ENCODE measurements at regions not wholly inside any gene's neighbourhood (a gene's known extent, or its start where the extent isn't known, plus 50 kb on each side); places are given as distances from the start of the nearest gene placed in this dataset.

DNA sequence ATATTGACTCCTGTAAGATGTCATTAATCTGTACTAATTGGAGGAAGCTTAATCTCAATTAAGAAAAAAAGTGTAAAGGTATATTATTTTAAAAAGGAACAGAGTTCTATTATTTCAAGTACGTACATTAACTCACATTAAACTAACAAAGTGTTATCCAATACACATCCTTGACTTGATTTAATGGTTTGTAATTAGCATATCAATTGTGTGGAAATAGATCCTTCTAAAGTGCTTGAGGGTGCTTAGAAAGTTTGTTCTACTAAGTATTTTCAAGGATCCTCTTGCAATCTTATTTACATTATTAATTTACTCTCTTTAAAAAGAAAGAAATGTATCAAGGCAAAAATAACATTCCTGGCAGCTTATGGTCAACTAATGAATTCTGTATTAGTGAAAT is 720.3 kb downstream of the KCNJ3 start:
- no peaks in the 10 kb centered on the region for H3K4me1 ChIP-seq
- H3K9me3 ChIP-seq: no peaks in the 10 kb centered on the region
- in situ Hi-C loops (cut with MboI; ENCODE audit: low sequenced_read_pairs in 4 of 4) (no loop called here), intact Hi-C loops (cut with DNase I; ENCODE audit: low total_unique reads) (no loop called here)
- no peak for ATAC-seq
- no peak for DNase-seq
- no peak overlapping the region for H3K27ac ChIP-seq
- H3K27me3 ChIP-seq: no peaks in the 10 kb centered on the region
- no peak overlapping the region for H3K4me3 ChIP-seq
- TF ChIP-seq, protein P1, sequence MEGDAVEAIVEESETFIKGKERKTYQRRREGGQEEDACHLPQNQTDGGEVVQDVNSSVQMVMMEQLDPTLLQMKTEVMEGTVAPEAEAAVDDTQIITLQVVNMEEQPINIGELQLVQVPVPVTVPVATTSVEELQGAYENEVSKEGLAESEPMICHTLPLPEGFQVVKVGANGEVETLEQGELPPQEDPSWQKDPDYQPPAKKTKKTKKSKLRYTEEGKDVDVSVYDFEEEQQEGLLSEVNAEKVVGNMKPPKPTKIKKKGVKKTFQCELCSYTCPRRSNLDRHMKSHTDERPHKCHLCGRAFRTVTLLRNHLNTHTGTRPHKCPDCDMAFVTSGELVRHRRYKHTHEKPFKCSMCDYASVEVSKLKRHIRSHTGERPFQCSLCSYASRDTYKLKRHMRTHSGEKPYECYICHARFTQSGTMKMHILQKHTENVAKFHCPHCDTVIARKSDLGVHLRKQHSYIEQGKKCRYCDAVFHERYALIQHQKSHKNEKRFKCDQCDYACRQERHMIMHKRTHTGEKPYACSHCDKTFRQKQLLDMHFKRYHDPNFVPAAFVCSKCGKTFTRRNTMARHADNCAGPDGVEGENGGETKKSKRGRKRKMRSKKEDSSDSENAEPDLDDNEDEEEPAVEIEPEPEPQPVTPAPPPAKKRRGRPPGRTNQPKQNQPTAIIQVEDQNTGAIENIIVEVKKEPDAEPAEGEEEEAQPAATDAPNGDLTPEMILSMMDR (IDR thresholded peaks at IDR 0.05 in 4 of 5, conservative IDR thresholded peaks at IDR 0.05 in 1 of 5): no peak
- TF ChIP-seq POLR2A (IDR thresholded peaks at IDR 0.05): no peak
- H3K36me3 ChIP-seq: no peaks in the 10 kb centered on the region

DNA sequence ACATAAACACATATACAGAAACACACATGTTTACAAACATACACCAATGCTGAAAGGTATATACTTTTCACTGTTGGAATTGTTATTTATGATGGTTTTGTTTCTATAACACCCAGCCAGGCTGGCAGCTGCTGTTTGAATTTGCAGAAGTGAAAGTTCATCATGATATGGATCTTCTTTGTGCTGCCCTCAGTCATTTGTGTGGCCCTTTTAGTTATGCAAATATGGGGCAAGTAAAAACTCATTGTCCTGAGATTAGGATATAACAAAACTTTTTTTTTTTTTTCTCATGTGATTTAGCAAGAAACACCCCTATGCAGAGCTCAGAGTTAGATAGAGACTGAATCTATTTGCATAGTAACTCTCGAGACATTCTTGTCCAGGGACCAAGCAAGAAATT is 714.1 kb downstream of the KCNJ3 start:
- Histone ChIP-seq H3K4me1 (no peaks in the 10 kb centered on the region), H3K27me3 (no peaks in the 10 kb centered on the region), H3K36me3 (no peaks in the 10 kb centered on the region), H3K9me3 (no peaks in the 10 kb centered on the region), H3K4me3 (no peak overlapping the region), H3K27ac (no peak overlapping the region)
- ATAC-seq (no peak), DNase-seq (no peak)
- in situ Hi-C loops (cut with MboI; ENCODE audit: low sequenced_read_pairs in 4 of 4) (no loop called here), intact Hi-C loops (cut with DNase I; ENCODE audit: low total_unique reads) (no loop called here)
- TF ChIP-seq POLR2A (IDR thresholded peaks at IDR 0.05): no peak
- TF ChIP-seq, protein P1 (IDR thresholded peaks at IDR 0.05 in 4 of 5, conservative IDR thresholded peaks at IDR 0.05 in 1 of 5): no peak

DNA sequence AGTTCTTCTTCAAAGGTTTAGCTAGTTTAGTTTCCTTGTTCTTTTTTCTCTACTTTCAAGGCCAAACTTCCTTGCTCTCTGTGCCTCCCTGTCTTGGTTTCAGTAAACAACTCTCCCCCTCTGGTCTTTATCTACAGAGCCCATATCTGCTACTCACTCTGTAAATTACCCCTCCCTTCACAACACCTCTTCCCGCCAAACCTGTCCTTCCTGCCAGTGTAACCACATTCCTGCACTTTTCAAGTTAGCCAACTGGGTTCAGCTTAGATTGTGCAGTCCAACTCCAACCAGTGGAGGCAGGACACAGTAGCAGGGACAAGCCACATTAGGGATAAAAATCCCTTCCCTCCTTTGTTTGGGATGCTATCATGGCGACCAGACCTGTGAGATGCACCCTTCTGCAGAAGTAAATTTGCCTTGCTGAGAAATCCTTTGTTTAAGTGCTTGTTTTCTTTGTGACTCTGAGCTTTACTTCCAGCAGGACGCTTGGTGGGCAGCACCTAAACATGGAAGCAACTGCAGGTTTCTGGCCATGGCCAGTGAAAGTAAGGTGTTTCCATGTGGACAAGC is 706.0 kb downstream of the KCNJ3 start:
- Histone ChIP-seq H3K27ac (no peak overlapping the region), H3K9me3 (no peaks in the 10 kb centered on the region), H3K4me3 (no peak overlapping the region), H3K4me1 (no peaks in the 10 kb centered on the region), H3K27me3 (no peaks in the 10 kb centered on the region), H3K36me3 (no peaks in the 10 kb centered on the region)
- ATAC-seq: no peak
- in situ Hi-C loops (cut with MboI; ENCODE audit: low sequenced_read_pairs in 4 of 4): no loop called here
- no peak for TF ChIP-seq POLR2A (IDR thresholded peaks at IDR 0.05)
- TF ChIP-seq, protein P1 (IDR thresholded peaks at IDR 0.05 in 4 of 5, conservative IDR thresholded peaks at IDR 0.05 in 1 of 5): no peak
- intact Hi-C loops (cut with DNase I; ENCODE audit: low total_unique reads): no loop called here
- DNase-seq: no peak

DNA sequence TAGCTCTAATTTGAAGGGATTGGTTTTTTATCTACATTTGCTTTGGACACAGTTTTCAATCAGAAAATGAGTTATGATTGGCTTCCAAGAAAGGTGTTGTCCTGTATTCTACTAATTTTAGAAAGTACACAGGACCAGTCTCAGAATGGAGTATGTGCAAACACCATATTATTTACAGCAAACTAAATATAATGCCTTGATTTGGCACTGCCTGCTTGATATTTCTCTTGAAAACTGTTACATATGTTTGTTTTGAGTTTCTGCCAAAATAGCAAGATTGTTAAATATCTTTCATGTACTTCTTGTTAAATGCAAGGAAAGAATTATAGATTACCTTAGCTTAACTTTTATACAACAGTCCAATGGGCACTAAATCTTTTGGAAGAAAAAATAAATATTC is 694.9 kb downstream of the KCNJ3 start:
- DNase-seq: no peak
- Histone ChIP-seq H3K27ac (no peak overlapping the region), H3K36me3 (no peaks in the 10 kb centered on the region), H3K4me1 (no peaks in the 10 kb centered on the region), H3K4me3 (no peak overlapping the region), H3K9me3 (no peaks in the 10 kb centered on the region), H3K27me3 (no peaks in the 10 kb centered on the region)
- TF ChIP-seq, protein P1 (IDR thresholded peaks at IDR 0.05 in 4 of 5, conservative IDR thresholded peaks at IDR 0.05 in 1 of 5): no peak
- no peak for TF ChIP-seq POLR2A (IDR thresholded peaks at IDR 0.05)
- intact Hi-C loops (cut with DNase I; ENCODE audit: low total_unique reads): no loop called here
- ATAC-seq: no peak
- in situ Hi-C loops (cut with MboI; ENCODE audit: low sequenced_read_pairs in 4 of 4): no loop called here

DNA sequence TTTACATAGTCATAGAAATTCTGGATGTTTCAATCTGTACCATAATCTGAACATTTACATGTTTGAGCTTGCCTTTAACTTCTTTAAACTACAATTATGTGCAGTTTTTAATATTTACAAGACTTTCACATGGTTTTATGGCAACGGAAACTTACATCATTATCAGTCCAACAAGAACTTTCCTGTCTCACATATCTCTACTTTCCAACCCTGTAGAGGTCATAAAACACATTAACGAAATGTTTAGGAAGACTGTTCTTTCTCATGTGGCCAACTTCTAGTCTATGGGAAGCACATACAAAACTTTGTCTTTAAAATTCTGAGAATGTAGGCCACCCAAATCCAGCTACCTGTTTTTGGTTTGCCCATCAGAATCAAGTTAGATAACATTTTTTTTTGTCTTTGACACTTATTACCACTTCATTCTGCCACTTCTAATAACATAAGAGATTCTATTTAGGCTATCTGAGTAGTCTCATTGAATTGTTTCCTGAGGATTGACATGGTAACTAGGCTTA is 693.2 kb downstream of the KCNJ3 start:
- in situ Hi-C loops (cut with MboI; ENCODE audit: low sequenced_read_pairs in 4 of 4) (no loop called here), intact Hi-C loops (cut with DNase I; ENCODE audit: low total_unique reads) (no loop called here)
- Histone ChIP-seq H3K4me1 (no peaks in the 10 kb centered on the region), H3K27me3 (no peaks in the 10 kb centered on the region), H3K9me3 (no peaks in the 10 kb centered on the region), H3K4me3 (no peak overlapping the region), H3K27ac (no peak overlapping the region), H3K36me3 (no peaks in the 10 kb centered on the region)
- no peak for ATAC-seq
- TF ChIP-seq POLR2A (IDR thresholded peaks at IDR 0.05): no peak
- TF ChIP-seq, protein P1 (IDR thresholded peaks at IDR 0.05 in 4 of 5, conservative IDR thresholded peaks at IDR 0.05 in 1 of 5): no peak
- no peak for DNase-seq
